IMR-90 (cell line): ENCODE measurements at regions not wholly inside any gene's neighbourhood (a gene's known extent, or its start where the extent isn't known, plus 50 kb on each side); places are given as distances from the start of the nearest gene placed in this dataset.

ENCODE experiments used
- CEBPB ChIP-seq: IDR thresholded peaks from 2 replicates; pipeline ENCODE4 v1.6.1; 2012; ENCODE audit warnings: low read depth, low read length, improper control_type of control experiment
- CHD1 ChIP-seq: IDR thresholded peaks from 2 replicates; pipeline ENCODE4 v1.6.1; 2012; ENCODE audit warnings: low read depth, low read length, improper control_type of control experiment
- FOS ChIP-seq: fragments of 150-350 bp; IDR thresholded peaks from 2 replicates; pipeline ENCODE4 v1.6.1; 2016; ENCODE audit warnings: low read depth, low read length
- MAFK ChIP-seq: IDR thresholded peaks from 2 replicates; pipeline ENCODE4 v1.6.1; 2012; ENCODE audit warnings: low read depth, low read length, improper control_type of control experiment
- MAZ ChIP-seq: IDR thresholded peaks from 2 replicates; pipeline ENCODE4 v1.6.1; 2012; ENCODE audit warnings: low read depth, mild to moderate bottlenecking, low read length, improper control_type of control experiment, moderate library complexity, borderline replicate concordance
- MXI1 ChIP-seq: IDR thresholded peaks from 2 replicates; pipeline ENCODE4 v1.6.1; 2012; ENCODE audit warnings: low read depth, mild to moderate bottlenecking, low read length, moderate library complexity, borderline replicate concordance
- POLR2A ChIP-seq: IDR thresholded peaks from 2 replicates; pipeline ENCODE4 v1.6.1; 2012; ENCODE audit warnings: mild to moderate bottlenecking, low read depth, low read length
- RAD21 ChIP-seq: IDR thresholded peaks from 2 replicates; pipeline ENCODE4 v1.6.1; 2012; ENCODE audit warnings: low read length, improper control_type of control experiment
- TF ChIP-seq, protein P1 (sequence below): conservative IDR thresholded peaks from 2 replicates; pipeline ENCODE4 v1.5.1; 2012; ENCODE audit warnings: mild to moderate bottlenecking, low read depth, low read length, improper control_type of control experiment
- TF ChIP-seq, protein P2 (sequence below): fragments of 150-350 bp; IDR thresholded peaks from 2 replicates; pipeline ENCODE4 v1.6.1; 2017; ENCODE audit warnings: mild to moderate bottlenecking, antibody characterized with exemption, low read length, low read depth

DNA sequence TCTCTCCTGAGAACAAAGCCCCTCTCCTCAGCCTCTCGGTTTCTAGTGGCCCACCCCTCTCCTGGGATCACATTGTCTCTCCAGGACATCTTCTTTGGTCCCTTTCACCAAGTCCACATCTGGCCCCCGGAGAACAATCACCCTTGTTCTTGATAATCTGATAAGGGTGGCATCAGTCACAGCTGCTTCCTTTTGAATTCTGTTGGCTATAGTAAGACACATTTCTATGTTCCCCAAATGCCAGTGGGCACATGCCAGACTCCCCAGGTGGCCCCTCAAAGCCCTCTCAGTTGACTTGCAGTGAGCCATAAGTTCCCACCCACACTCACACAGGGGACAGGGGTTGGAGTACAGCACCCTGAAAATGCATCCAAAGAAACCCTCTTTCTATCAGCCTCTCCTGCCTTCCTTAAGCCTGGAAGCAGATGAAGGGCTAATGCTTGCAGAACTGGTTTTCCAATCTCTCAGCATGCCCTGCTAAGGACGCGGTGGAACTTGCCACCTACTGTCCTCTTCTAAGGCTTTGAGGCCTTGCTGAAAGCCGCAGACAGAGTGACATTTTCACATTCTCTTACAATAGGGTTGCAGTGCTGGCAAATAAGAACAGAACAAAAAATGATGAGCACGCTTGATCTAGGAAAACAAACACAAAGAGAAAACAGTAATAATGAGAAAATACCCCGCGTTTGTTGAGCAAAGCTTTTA is 101.3 kb upstream of the SLCO3A1 start:
- TF ChIP-seq, protein P1, sequence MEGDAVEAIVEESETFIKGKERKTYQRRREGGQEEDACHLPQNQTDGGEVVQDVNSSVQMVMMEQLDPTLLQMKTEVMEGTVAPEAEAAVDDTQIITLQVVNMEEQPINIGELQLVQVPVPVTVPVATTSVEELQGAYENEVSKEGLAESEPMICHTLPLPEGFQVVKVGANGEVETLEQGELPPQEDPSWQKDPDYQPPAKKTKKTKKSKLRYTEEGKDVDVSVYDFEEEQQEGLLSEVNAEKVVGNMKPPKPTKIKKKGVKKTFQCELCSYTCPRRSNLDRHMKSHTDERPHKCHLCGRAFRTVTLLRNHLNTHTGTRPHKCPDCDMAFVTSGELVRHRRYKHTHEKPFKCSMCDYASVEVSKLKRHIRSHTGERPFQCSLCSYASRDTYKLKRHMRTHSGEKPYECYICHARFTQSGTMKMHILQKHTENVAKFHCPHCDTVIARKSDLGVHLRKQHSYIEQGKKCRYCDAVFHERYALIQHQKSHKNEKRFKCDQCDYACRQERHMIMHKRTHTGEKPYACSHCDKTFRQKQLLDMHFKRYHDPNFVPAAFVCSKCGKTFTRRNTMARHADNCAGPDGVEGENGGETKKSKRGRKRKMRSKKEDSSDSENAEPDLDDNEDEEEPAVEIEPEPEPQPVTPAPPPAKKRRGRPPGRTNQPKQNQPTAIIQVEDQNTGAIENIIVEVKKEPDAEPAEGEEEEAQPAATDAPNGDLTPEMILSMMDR: no peak
- TF ChIP-seq RAD21 (no peak), MAFK (no peak), CHD1 (no peak), POLR2A (no peak), FOS (no peak), MXI1 (no peak), MAZ (no peak), CEBPB (no peak)
- TF ChIP-seq, protein P2, sequence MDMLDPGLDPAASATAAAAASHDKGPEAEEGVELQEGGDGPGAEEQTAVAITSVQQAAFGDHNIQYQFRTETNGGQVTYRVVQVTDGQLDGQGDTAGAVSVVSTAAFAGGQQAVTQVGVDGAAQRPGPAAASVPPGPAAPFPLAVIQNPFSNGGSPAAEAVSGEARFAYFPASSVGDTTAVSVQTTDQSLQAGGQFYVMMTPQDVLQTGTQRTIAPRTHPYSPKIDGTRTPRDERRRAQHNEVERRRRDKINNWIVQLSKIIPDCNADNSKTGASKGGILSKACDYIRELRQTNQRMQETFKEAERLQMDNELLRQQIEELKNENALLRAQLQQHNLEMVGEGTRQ: no peak
